ENCODE measurements at regions not wholly inside any gene's neighbourhood (a gene's known extent, or its start where the extent isn't known, plus 50 kb on each side); places are given as distances from the start of the nearest gene placed in this dataset.

GRCh38 chr12:22916241-22916640, 291.3 kb downstream of the ETNK1 start:
- DNase-seq = no peak

GRCh38 chr12:22916815-22917214, 291.8 kb downstream of the ETNK1 start:
- no peak for DNase-seq

- no peak for DNase-seq
Measured at GRCh38 chr12:22919883-22920282, 294.9 kb downstream of the ETNK1 start.

- no peak for DNase-seq
Measured at GRCh38 chr12:22923768-22924167, 298.8 kb downstream of the ETNK1 start.

- no peak for DNase-seq
Measured at GRCh38 chr12:22924391-22924790, 299.4 kb downstream of the ETNK1 start.

GRCh38 chr12:22925623-22926022, 300.7 kb downstream of the ETNK1 start:
- DNase-seq = no peak

- no peak for DNase-seq
Measured at GRCh38 chr12:22932431-22932830, 307.5 kb downstream of the ETNK1 start.

- no peak for DNase-seq
Measured at GRCh38 chr12:22935090-22935489, 310.1 kb downstream of the ETNK1 start.

DNA sequence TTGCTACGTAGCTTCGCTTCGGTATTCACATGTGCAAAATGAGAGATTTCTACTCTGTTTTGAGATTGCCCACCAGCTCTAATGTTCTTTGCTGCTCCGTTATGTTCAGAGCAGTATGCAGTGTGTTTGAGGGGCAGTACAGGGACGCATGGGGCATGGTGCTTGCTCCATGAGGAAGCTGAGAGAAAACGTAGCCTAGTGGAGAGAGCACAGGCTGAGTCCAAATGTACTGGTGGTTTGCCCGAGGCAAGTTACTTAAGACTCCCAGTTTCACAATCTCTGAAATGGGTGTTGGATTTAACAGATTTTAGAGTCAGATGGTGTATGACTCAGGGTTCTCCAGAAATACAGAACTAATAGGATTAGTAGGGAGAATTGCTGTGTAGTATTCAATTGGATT, 310.5 kb downstream of the ETNK1 start:
- DNase-seq = peak in 1 of 2 donors; percentile 2

- DNase-seq = no peak
Measured at GRCh38 chr12:22938323-22938722, 313.4 kb downstream of the ETNK1 start.

GRCh38 chr12:22951206-22951605, 326.2 kb downstream of the ETNK1 start:
- DNase-seq = no peak

DNA sequence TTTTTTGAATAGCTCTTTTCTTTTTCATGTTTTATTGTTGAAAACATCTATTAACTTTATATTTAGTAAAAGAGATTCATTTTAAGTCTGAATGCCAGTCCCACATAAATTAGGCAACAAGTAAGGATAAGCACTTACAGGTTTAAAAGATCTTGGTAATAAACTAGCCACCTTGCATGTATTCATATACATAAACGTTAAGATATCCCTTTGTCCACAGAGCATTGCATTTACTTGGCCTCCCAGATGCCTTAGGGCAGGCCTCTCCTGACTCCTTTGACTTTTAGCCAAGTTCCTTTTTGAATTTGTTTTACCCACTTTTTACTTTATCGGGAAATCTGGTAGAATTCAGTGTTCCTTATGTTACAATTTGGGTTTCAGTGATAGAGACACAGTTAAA, 331.7 kb downstream of the ETNK1 start:
- no peak for DNase-seq

GRCh38 chr12:22967171-22967570, 342.2 kb downstream of the ETNK1 start:
- DNase-seq = no peak

GRCh38 chr12:22969521-22969920, 344.6 kb downstream of the ETNK1 start:
- DNase-seq = no peak

GRCh38 chr12:22971247-22971646, 346.3 kb downstream of the ETNK1 start:
- DNase-seq = no peak

DNA sequence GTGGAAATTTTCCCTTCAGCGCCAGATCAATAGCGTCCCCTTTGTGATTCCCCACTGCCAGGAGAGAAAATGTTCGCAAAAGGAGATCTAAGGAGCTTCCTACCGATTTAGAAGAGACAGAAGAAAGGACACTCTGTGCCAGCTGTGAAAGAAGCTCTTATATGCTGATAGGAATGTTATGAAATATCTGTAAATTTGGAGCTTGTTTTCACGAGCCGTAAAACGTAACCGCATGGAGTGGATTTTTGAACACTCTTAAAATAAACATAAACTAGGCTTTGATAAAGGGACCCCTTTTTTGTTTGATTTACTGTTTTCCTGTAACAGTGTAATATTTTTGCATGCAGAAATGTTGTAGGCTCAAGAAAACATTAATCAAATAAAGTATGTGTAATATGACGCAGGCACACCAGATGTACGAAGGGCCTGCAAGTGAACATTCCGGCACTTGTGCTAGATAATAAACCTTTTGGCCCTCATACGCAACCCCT, 346.8 kb downstream of the ETNK1 start:
- DNase-seq = no peak

DNA sequence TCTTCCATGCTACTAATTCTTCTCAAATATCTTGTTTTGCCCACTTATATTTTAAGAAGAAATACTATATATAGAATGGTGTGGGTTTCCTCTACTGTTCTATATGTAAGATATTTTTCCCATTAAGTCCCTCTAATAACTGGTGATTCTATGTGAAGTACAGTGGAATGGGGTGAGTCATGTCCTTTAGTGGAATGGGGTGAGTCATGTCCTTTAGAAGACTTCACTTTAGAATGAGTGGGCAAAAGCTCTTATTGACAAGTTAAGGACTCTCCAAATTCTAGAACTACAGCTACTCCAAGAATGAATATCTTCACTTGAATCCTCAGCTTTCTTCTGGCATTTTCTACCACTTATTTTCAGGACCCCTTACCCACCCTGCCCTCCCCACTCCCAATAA, 349.9 kb downstream of the ETNK1 start:
- peak in 1 of 2 donors; percentile 9 for DNase-seq

GRCh38 chr12:22978962-22979361, 354.0 kb downstream of the ETNK1 start:
- no peak for DNase-seq

GRCh38 chr12:22979854-22980469, 355.0 kb downstream of the ETNK1 start:
- no peak for DNase-seq

GRCh38 chr12:22981711-22982110, 356.7 kb downstream of the ETNK1 start:
- DNase-seq = no peak

GRCh38 chr12:22982635-22983034, 357.7 kb downstream of the ETNK1 start:
- DNase-seq = no peak

DNA sequence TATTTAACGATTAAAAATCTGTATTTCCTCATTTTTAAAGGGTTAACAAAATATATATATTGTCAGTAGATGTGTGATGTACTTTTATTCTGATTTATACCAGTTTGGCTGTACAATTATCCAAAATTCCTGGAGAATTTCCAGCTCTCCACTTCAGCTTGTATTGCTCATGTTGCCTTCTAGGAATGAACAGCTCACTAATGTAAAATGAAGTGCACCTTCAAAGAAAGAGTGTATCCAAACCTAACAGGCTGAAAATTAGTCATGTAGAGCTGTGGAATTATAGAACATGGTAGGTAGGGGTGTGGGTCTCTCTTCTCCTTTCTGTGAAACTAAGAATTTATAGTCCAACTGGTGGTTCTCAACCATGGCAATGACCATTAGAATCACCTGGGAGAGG, 362.0 kb downstream of the ETNK1 start:
- no peak for DNase-seq

- DNase-seq = no peak
Measured at GRCh38 chr12:22990501-22990900, 365.5 kb downstream of the ETNK1 start.

GRCh38 chr12:22991250-22991844, 366.4 kb downstream of the ETNK1 start:
- no peak for DNase-seq
